Islet of Langerhans (tissue), 1 donor: ENCODE measurements at regions not wholly inside any gene's neighbourhood (a gene's known extent, or its start where the extent isn't known, plus 50 kb on each side); places are given as distances from the start of the nearest gene placed in this dataset.
"Not testable (repeated sequence)": the region's sequence is repeated elsewhere in the genome, so short reads cannot be mapped to it uniquely, and the experiment has no call there.

Experiments used
- FAIRE-seq: peaks from one replicate; lab custom pipeline; 2011; peaks lifted over from hg19 to GRCh38; lab: Jason Lieb, UNC

GRCh38 chrX:55981603-55982002 is 250.6 kb upstream of the KLF8 start:
- FAIRE-seq: no peak

- FAIRE-seq: no peak
These were observed 235.5 kb upstream of the KLF8 start for GRCh38 chrX:55996649-55997048.

DNA sequence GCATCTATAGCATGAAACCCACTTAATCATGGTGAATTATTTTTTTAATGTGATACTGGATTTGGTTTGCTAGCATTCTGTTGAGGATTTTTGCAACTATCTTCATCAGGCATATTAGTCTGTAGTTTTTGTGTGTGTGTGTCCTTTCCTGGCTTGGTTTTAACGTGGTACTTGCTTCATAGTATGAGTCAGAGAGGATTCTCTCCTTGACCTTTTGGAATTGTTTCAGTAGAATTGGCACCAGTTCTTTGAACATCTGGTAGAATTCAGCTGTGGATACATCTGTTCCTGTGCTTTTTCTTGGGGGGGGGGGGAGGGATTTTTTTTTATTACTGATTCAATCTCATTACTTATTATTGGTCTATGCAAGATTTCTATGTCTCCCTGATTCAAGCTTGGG is 232.0 kb upstream of the KLF8 start:
- FAIRE-seq: peak; percentile 89

- FAIRE-seq: no peak
These were observed 231.4 kb upstream of the KLF8 start for GRCh38 chrX:56000729-56001128.

GRCh38 chrX:56025872-56026571 is 206.1 kb upstream of the KLF8 start:
- no peak for FAIRE-seq

GRCh38 chrX:56026815-56027214 is 205.3 kb upstream of the KLF8 start:
- FAIRE-seq: no peak

GRCh38 chrX:56029188-56029587 is 203.0 kb upstream of the KLF8 start:
- no peak for FAIRE-seq

DNA sequence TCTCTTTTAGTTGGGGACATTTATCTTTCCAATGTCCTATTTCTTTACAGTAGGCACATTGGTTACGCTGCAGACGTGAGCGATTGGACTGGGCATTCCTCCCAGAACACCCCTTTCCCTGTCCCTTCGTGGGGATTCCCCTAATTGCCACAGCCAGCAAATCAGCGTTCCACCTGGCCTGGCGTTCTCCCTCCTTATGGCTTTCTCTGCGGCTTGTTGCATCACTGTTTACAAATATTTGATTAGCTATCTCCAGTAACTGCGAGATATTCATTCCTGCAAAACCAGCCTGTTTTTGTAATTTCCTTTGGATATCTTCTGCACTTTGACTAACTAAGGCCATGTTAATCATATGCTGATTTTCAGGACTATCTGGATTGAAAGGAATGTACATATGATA is 202.5 kb upstream of the KLF8 start:
- no peak for FAIRE-seq

- no peak for FAIRE-seq
These were observed 200.7 kb upstream of the KLF8 start for GRCh38 chrX:56031409-56031808.

GRCh38 chrX:56033495-56034180 is 198.5 kb upstream of the KLF8 start:
- no peak for FAIRE-seq

DNA sequence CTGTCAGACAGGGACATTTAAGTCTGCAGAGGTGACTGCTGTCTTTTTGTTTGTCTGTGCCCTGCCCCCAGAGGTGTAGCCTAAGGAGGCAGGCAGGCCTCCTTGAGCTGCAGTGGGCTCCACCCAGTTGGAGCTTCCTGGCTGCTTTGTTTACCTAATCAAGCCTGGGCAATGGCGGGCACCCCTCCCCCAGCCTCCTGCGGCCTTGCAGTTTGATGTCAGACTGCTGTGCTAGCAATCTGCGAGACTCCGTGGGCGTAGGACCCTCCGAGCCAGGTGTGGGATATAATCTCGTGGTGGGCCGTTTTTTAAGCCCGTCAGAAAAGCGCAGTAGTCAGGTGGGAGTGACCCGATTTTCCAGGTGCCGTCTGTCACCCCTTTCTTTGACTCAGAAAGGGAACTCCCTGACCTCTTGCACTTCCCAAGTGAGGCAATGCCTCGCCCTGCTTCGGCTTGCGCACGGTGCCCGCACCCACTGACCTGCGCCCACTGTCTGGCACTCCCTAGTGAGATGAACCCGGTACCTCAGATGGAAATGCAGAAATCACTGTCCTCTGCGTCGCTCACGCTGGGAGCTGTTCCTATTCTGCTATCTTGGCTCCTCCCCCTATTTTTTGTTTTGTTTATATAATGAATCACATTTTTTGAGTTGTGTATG is 179.4 kb upstream of the KLF8 start:
- FAIRE-seq: not testable (repeated sequence)

GRCh38 chrX:56057325-56057724 is 174.8 kb upstream of the KLF8 start:
- FAIRE-seq: no peak

GRCh38 chrX:56066016-56066415 is 166.1 kb upstream of the KLF8 start:
- FAIRE-seq: no peak

- no peak for FAIRE-seq
These were observed 163.8 kb upstream of the KLF8 start for GRCh38 chrX:56068274-56068758.

GRCh38 chrX:56069299-56069931 is 162.7 kb upstream of the KLF8 start:
- FAIRE-seq: no peak

- FAIRE-seq: no peak
These were observed 142.8 kb upstream of the KLF8 start for GRCh38 chrX:56089376-56089775.

DNA sequence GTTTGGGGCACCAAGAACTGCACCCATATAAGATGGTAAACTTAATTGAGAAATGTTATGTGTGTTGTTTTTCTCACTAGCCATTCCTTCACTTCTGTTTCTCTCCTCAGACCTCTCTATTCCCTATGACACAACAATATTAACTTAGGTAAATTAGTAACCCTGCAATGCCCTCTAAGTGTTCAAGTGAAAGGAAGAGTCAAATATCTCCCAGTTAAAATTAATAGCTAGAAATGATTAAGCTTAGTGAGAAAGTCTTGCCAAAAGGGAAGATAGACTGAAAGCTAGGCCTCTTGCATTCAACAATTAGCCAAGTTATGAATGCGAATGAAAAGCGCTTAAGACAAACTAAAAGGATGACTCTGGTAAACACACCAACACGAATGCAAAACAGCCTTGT is 132.9 kb upstream of the KLF8 start:
- no peak for FAIRE-seq

DNA sequence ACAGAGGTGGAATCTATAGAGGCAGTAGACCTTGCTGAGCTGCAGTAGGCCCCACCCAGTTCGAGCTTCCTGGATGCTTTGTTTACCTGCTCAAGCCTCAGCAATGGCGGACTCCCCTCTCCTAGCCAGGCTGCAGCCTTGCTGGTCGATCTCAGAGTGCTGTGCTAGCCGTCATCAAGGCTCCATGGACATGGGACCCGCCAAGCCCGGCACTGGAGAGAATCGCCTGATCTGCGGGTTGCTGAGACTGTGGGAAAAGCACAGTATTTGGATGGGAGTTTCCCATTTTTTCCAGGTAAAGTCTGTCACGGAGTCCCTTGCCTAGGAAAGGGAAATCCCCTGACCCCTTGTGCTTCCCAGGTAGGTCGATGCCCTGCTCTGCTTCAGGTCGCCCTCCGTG is 124.8 kb upstream of the KLF8 start:
- FAIRE-seq: no peak

GRCh38 chrX:56113785-56114436 is 118.2 kb upstream of the KLF8 start:
- no peak for FAIRE-seq

DNA sequence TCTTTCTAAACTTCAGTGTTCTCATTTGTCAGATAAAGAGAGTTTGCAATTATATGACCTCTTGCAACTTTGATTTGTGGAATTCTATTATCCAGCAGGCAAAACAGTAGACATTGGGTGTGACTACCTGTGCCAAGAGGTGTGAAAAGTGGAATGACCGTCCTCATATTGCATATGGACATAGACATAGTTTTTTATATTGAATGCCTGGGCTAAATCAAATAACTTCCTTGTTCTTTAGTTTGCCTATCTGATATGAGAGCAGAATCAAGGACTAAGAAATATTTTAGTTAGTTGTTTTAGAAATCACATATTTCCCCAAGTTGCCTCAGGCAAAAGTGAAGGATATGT is 117.7 kb upstream of the KLF8 start:
- FAIRE-seq: no peak

- no peak for FAIRE-seq
These were observed 111.9 kb upstream of the KLF8 start for GRCh38 chrX:56120242-56120641.

- no peak for FAIRE-seq
These were observed 106.2 kb upstream of the KLF8 start for GRCh38 chrX:56125946-56126345.

DNA sequence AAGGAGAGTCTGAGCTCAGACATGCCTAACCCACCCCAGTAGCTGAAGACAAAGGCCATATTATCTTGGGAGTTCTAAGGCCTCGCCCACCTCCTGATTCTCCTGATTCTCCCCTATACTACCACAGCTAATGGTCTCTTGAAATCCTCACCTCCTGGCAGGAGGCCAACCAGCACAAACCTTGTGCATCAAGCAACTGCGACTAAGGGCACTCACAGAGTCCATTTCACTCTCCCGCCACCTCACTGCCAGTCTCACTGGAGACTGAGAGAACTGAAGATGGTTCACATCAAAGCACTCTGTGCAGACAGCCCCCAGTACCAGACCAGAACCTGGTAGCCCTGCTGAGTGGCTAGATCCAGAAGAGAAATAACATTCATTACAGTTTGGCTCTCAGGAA is 102.1 kb upstream of the KLF8 start:
- no peak for FAIRE-seq
